ENCODE measurements at regions not wholly inside any gene's neighbourhood (a gene's known extent, or its start where the extent isn't known, plus 50 kb on each side); places are given as distances from the start of the nearest gene placed in this dataset.

- no peak for TF ChIP-seq CTCF (IDR thresholded peaks at IDR 0.05)
These were observed 593.5 kb downstream of the MMUT start for GRCh38 chr6:48869595-48869994.

GRCh38 chr6:48866682-48867081, 596.4 kb downstream of the MMUT start:
- no peak overlapping the region for H3K27ac Mint-ChIP-seq
- H3K9me3 Mint-ChIP-seq = peaks cover 8% of the 10 kb centered on the region

More at GRCh38 chr6:48869595-48869994, 593.5 kb downstream of the MMUT start:
- no peak overlapping the region for H3K27ac Mint-ChIP-seq
- no peak for DNase-seq
- no peaks in the 10 kb centered on the region for H3K9me3 Mint-ChIP-seq
- no peaks in the 10 kb centered on the region for H3K36me3 Mint-ChIP-seq (ENCODE audit: low read depth)
- no peaks in the 10 kb centered on the region; the same call in 1 of the 2 replicates for H3K27me3 Mint-ChIP-seq (ENCODE audit: insufficient read depth)
- H3K4me1 Mint-ChIP-seq (ENCODE audit: low read depth) = no peaks in the 10 kb centered on the region
- H3K4me3 Mint-ChIP-seq = no peak overlapping the region

GRCh38 chr6:48860175-48860574, 602.9 kb downstream of the MMUT start:
- Mint-ChIP-seq H3K27ac (no peak overlapping the region), H3K9me3 (peaks cover 8% of the 10 kb centered on the region), H3K36me3 (ENCODE audit: low read depth) (peaks cover 10% of the 10 kb centered on the region; the same call in 1 of the 2 replicates), H3K27me3 (ENCODE audit: insufficient read depth) (0 out of 2 replicates have a peak, but pooled peaks cover 2% of the 10 kb centered on the region), H3K4me3 (no peak overlapping the region), H3K4me1 (ENCODE audit: low read depth) (peaks cover 11% of the 10 kb centered on the region)
- no peak for DNase-seq
- TF ChIP-seq CTCF (IDR thresholded peaks at IDR 0.05) = no peak

More at GRCh38 chr6:48866682-48867081, 596.4 kb downstream of the MMUT start:
- H3K4me3 Mint-ChIP-seq = no peak overlapping the region
- DNase-seq = no peak
- peaks cover 10% of the 10 kb centered on the region; the same call in 1 of the 2 replicates for H3K36me3 Mint-ChIP-seq (ENCODE audit: low read depth)
- no peaks in the 10 kb centered on the region for H3K4me1 Mint-ChIP-seq (ENCODE audit: low read depth)
- peaks cover 2% of the 10 kb centered on the region; the same call in 1 of the 2 replicates for H3K27me3 Mint-ChIP-seq (ENCODE audit: insufficient read depth)
- TF ChIP-seq CTCF (IDR thresholded peaks at IDR 0.05) = no peak

GRCh38 chr6:48859562-48860123, 603.4 kb downstream of the MMUT start:
- H3K9me3 Mint-ChIP-seq = peaks cover 8% of the 10 kb centered on the region
- 0 out of 2 replicates have a peak, but pooled peaks cover 2% of the 10 kb centered on the region for H3K27me3 Mint-ChIP-seq (ENCODE audit: insufficient read depth)
- no peak for DNase-seq
- no peak overlapping the region for H3K4me3 Mint-ChIP-seq
- peaks cover 10% of the 10 kb centered on the region; the same call in 1 of the 2 replicates for H3K36me3 Mint-ChIP-seq (ENCODE audit: low read depth)
- H3K27ac Mint-ChIP-seq = no peak overlapping the region
- no peak for TF ChIP-seq CTCF (IDR thresholded peaks at IDR 0.05)
- H3K4me1 Mint-ChIP-seq (ENCODE audit: low read depth) = peaks cover 11% of the 10 kb centered on the region

GRCh38 chr6:48845219-48845618, 617.8 kb downstream of the MMUT start:
- Mint-ChIP-seq H3K27me3 (ENCODE audit: insufficient read depth) (no peaks in the 10 kb centered on the region), H3K9me3 (peaks cover 27% of the 10 kb centered on the region), H3K27ac (no peak overlapping the region), H3K4me3 (no peak overlapping the region), H3K36me3 (ENCODE audit: low read depth) (peaks cover 19% of the 10 kb centered on the region), H3K4me1 (ENCODE audit: low read depth) (no peaks in the 10 kb centered on the region)
- DNase-seq = no peak
- no peak for TF ChIP-seq CTCF (IDR thresholded peaks at IDR 0.05)
